ENCODE measurements at regions not wholly inside any gene's neighbourhood (a gene's known extent, or its start where the extent isn't known, plus 50 kb on each side); places are given as distances from the start of the nearest gene placed in this dataset.

- no peak overlapping the region for H3K18ac ChIP-seq (ENCODE audit: low read length)
- no peak overlapping the region for H4K5ac ChIP-seq (ENCODE audit: low read length)
- H3K27ac ChIP-seq (ENCODE audit: low read depth, low read length), result no peak overlapping the region
- no peak overlapping the region for H2BK5ac ChIP-seq (ENCODE audit: low read length)
- no peaks in the 10 kb centered on the region for H3K79me2 ChIP-seq (ENCODE audit: control insufficient read depth, insufficient read depth, low read length)
- no peak overlapping the region for H2BK15ac ChIP-seq (replicated peaks; ENCODE audit: low read depth)
- no peak overlapping the region for H3K56ac ChIP-seq (ENCODE audit: low read length)
- no peak overlapping the region for H3K4me3 ChIP-seq (ENCODE audit: low read length)
- WGBS (ENCODE audit: extremely low coverage, insufficient coverage, low lambda C conversion rate), result no CpG with 5 or more reads among the region's 1 CpG
- no peak overlapping the region for H2AK5ac ChIP-seq (ENCODE audit: low read length)
- H3K4ac ChIP-seq (ENCODE audit: low read depth, low read length), result no peak overlapping the region
- peak; percentile 63 for DNase-seq
- H3K23ac ChIP-seq (ENCODE audit: low read length), result no peak overlapping the region
- no peak overlapping the region for H4K8ac ChIP-seq (ENCODE audit: low read depth, low read length)
- no peak overlapping the region for H3K4me2 ChIP-seq (ENCODE audit: low read length)
- no peaks in the 10 kb centered on the region for H3K36me3 ChIP-seq (ENCODE audit: control insufficient read depth, insufficient read depth, low read length)
- H3K27me3 ChIP-seq (ENCODE audit: insufficient read depth, low read length, poor library complexity), result no peaks in the 10 kb centered on the region
- H3K9ac ChIP-seq (ENCODE audit: low read length), result no peak overlapping the region
- no peaks in the 10 kb centered on the region for H3K79me1 ChIP-seq (ENCODE audit: low read length)
- no peak overlapping the region for H2BK120ac ChIP-seq (ENCODE audit: low read depth, low read length)
- H3K4me1 ChIP-seq (ENCODE audit: control insufficient read depth, low read depth, low read length), result no peaks in the 10 kb centered on the region
These were observed 60.9 kb upstream of the GDNF start for GRCh38 chr5:37900692-37901091.

GRCh38 chr5:37899037-37899436 is 59.2 kb upstream of the GDNF start:
- Histone ChIP-seq H3K18ac (ENCODE audit: low read length) (no peak overlapping the region), H2BK15ac (replicated peaks; ENCODE audit: low read depth) (no peak overlapping the region), H4K5ac (ENCODE audit: low read length) (no peak overlapping the region), H3K4me1 (ENCODE audit: control insufficient read depth, low read depth, low read length) (no peaks in the 10 kb centered on the region), H3K56ac (ENCODE audit: low read length) (no peak overlapping the region), H3K79me1 (ENCODE audit: low read length) (no peaks in the 10 kb centered on the region), H3K9ac (ENCODE audit: low read length) (no peak overlapping the region), H4K8ac (ENCODE audit: low read depth, low read length) (no peak overlapping the region), H3K23ac (ENCODE audit: low read length) (no peak overlapping the region), H3K4ac (ENCODE audit: low read depth, low read length) (no peak overlapping the region), H3K27me3 (ENCODE audit: insufficient read depth, low read length, poor library complexity) (no peaks in the 10 kb centered on the region), H3K27ac (ENCODE audit: low read depth, low read length) (no peak overlapping the region), H3K4me2 (ENCODE audit: low read length) (no peak overlapping the region), H2AK5ac (ENCODE audit: low read length) (no peak overlapping the region), H3K4me3 (ENCODE audit: low read length) (no peak overlapping the region), H2BK120ac (ENCODE audit: low read depth, low read length) (no peak overlapping the region), H2BK5ac (ENCODE audit: low read length) (no peak overlapping the region), H3K36me3 (ENCODE audit: control insufficient read depth, insufficient read depth, low read length) (no peaks in the 10 kb centered on the region), H3K79me2 (ENCODE audit: control insufficient read depth, insufficient read depth, low read length) (no peaks in the 10 kb centered on the region)
- DNase-seq, result no peak
- WGBS (ENCODE audit: extremely low coverage, insufficient coverage, low lambda C conversion rate), result no CpG with 5 or more reads among the region's 1 CpG

- Histone ChIP-seq H2AK5ac (ENCODE audit: low read length) (no peak overlapping the region), H3K18ac (ENCODE audit: low read length) (no peak overlapping the region), H4K8ac (ENCODE audit: low read depth, low read length) (no peak overlapping the region), H3K9ac (ENCODE audit: low read length) (no peak overlapping the region), H3K4me3 (ENCODE audit: low read length) (no peak overlapping the region), H2BK120ac (ENCODE audit: low read depth, low read length) (no peak overlapping the region), H3K27me3 (ENCODE audit: insufficient read depth, low read length, poor library complexity) (no peaks in the 10 kb centered on the region), H2BK15ac (replicated peaks; ENCODE audit: low read depth) (no peak overlapping the region), H3K4me1 (ENCODE audit: control insufficient read depth, low read depth, low read length) (no peaks in the 10 kb centered on the region), H3K79me1 (ENCODE audit: low read length) (no peaks in the 10 kb centered on the region), H3K23ac (ENCODE audit: low read length) (no peak overlapping the region), H3K27ac (ENCODE audit: low read depth, low read length) (no peak overlapping the region), H3K36me3 (ENCODE audit: control insufficient read depth, insufficient read depth, low read length) (no peaks in the 10 kb centered on the region), H3K56ac (ENCODE audit: low read length) (no peak overlapping the region), H2BK5ac (ENCODE audit: low read length) (no peak overlapping the region), H4K5ac (ENCODE audit: low read length) (no peak overlapping the region), H3K79me2 (ENCODE audit: control insufficient read depth, insufficient read depth, low read length) (no peaks in the 10 kb centered on the region), H3K4ac (ENCODE audit: low read depth, low read length) (no peak overlapping the region), H3K4me2 (ENCODE audit: low read length) (no peak overlapping the region)
- no CpG with 5 or more reads among the region's 4 CpGs for WGBS (ENCODE audit: extremely low coverage, insufficient coverage, low lambda C conversion rate)
- no peak for DNase-seq
These were observed 56.3 kb upstream of the GDNF start for GRCh38 chr5:37896159-37896558.

- Histone ChIP-seq H2BK120ac (ENCODE audit: low read depth, low read length) (no peak overlapping the region), H3K23ac (ENCODE audit: low read length) (no peak overlapping the region), H2AK5ac (ENCODE audit: low read length) (no peak overlapping the region), H3K18ac (ENCODE audit: low read length) (no peak overlapping the region), H4K5ac (ENCODE audit: low read length) (no peak overlapping the region), H3K4me1 (ENCODE audit: control insufficient read depth, low read depth, low read length) (no peaks in the 10 kb centered on the region), H2BK5ac (ENCODE audit: low read length) (no peak overlapping the region), H3K4me2 (ENCODE audit: low read length) (no peak overlapping the region), H3K56ac (ENCODE audit: low read length) (no peak overlapping the region), H3K27ac (ENCODE audit: low read depth, low read length) (no peak overlapping the region), H3K9ac (ENCODE audit: low read length) (no peak overlapping the region), H3K36me3 (ENCODE audit: control insufficient read depth, insufficient read depth, low read length) (no peaks in the 10 kb centered on the region), H3K79me2 (ENCODE audit: control insufficient read depth, insufficient read depth, low read length) (no peaks in the 10 kb centered on the region), H3K27me3 (ENCODE audit: insufficient read depth, low read length, poor library complexity) (no peaks in the 10 kb centered on the region), H3K4me3 (ENCODE audit: low read length) (no peak overlapping the region), H3K79me1 (ENCODE audit: low read length) (no peaks in the 10 kb centered on the region), H4K8ac (ENCODE audit: low read depth, low read length) (no peak overlapping the region), H3K4ac (ENCODE audit: low read depth, low read length) (no peak overlapping the region), H2BK15ac (replicated peaks; ENCODE audit: low read depth) (no peak overlapping the region)
- DNase-seq, result no peak
- WGBS (ENCODE audit: extremely low coverage, insufficient coverage, low lambda C conversion rate), result no CpG with 5 or more reads among the region's 3 CpGs
These were observed 53.7 kb upstream of the GDNF start for GRCh38 chr5:37893434-37894134.

GRCh38 chr5:37892586-37892985 is 52.7 kb upstream of the GDNF start:
- H3K4me2 ChIP-seq (ENCODE audit: low read length), result no peak overlapping the region
- H3K4me1 ChIP-seq (ENCODE audit: control insufficient read depth, low read depth, low read length), result no peaks in the 10 kb centered on the region
- H3K56ac ChIP-seq (ENCODE audit: low read length), result no peak overlapping the region
- no peak overlapping the region for H2AK5ac ChIP-seq (ENCODE audit: low read length)
- no peak overlapping the region for H4K5ac ChIP-seq (ENCODE audit: low read length)
- no CpG with 5 or more reads among the region's 1 CpG for WGBS (ENCODE audit: extremely low coverage, insufficient coverage, low lambda C conversion rate)
- H3K4me3 ChIP-seq (ENCODE audit: low read length), result no peak overlapping the region
- no peak overlapping the region for H3K18ac ChIP-seq (ENCODE audit: low read length)
- no peaks in the 10 kb centered on the region for H3K79me1 ChIP-seq (ENCODE audit: low read length)
- H2BK120ac ChIP-seq (ENCODE audit: low read depth, low read length), result no peak overlapping the region
- H4K8ac ChIP-seq (ENCODE audit: low read depth, low read length), result no peak overlapping the region
- no peaks in the 10 kb centered on the region for H3K79me2 ChIP-seq (ENCODE audit: control insufficient read depth, insufficient read depth, low read length)
- no peak overlapping the region for H3K23ac ChIP-seq (ENCODE audit: low read length)
- no peaks in the 10 kb centered on the region for H3K36me3 ChIP-seq (ENCODE audit: control insufficient read depth, insufficient read depth, low read length)
- no peak overlapping the region for H3K27ac ChIP-seq (ENCODE audit: low read depth, low read length)
- H3K27me3 ChIP-seq (ENCODE audit: insufficient read depth, low read length, poor library complexity), result no peaks in the 10 kb centered on the region
- no peak overlapping the region for H3K9ac ChIP-seq (ENCODE audit: low read length)
- no peak overlapping the region for H3K4ac ChIP-seq (ENCODE audit: low read depth, low read length)
- H2BK5ac ChIP-seq (ENCODE audit: low read length), result no peak overlapping the region
- no peak overlapping the region for H2BK15ac ChIP-seq (replicated peaks; ENCODE audit: low read depth)
- no peak for DNase-seq

- H3K9ac ChIP-seq (ENCODE audit: low read length), result no peak overlapping the region
- H3K27ac ChIP-seq (ENCODE audit: low read depth, low read length), result no peak overlapping the region
- WGBS (ENCODE audit: extremely low coverage, insufficient coverage, low lambda C conversion rate), result no CpG with 5 or more reads among the region's 1 CpG
- no peak overlapping the region for H3K4ac ChIP-seq (ENCODE audit: low read depth, low read length)
- H3K4me3 ChIP-seq (ENCODE audit: low read length), result no peak overlapping the region
- no peak overlapping the region for H3K56ac ChIP-seq (ENCODE audit: low read length)
- H3K4me1 ChIP-seq (ENCODE audit: control insufficient read depth, low read depth, low read length), result no peaks in the 10 kb centered on the region
- no peaks in the 10 kb centered on the region for H3K79me1 ChIP-seq (ENCODE audit: low read length)
- no peaks in the 10 kb centered on the region for H3K79me2 ChIP-seq (ENCODE audit: control insufficient read depth, insufficient read depth, low read length)
- no peak for DNase-seq
- no peak overlapping the region for H2AK5ac ChIP-seq (ENCODE audit: low read length)
- H4K5ac ChIP-seq (ENCODE audit: low read length), result no peak overlapping the region
- H3K36me3 ChIP-seq (ENCODE audit: control insufficient read depth, insufficient read depth, low read length), result no peaks in the 10 kb centered on the region
- no peaks in the 10 kb centered on the region for H3K27me3 ChIP-seq (ENCODE audit: insufficient read depth, low read length, poor library complexity)
- H3K18ac ChIP-seq (ENCODE audit: low read length), result no peak overlapping the region
- no peak overlapping the region for H3K23ac ChIP-seq (ENCODE audit: low read length)
- H3K4me2 ChIP-seq (ENCODE audit: low read length), result no peak overlapping the region
- H2BK15ac ChIP-seq (replicated peaks; ENCODE audit: low read depth), result no peak overlapping the region
- H4K8ac ChIP-seq (ENCODE audit: low read depth, low read length), result no peak overlapping the region
- no peak overlapping the region for H2BK120ac ChIP-seq (ENCODE audit: low read depth, low read length)
- no peak overlapping the region for H2BK5ac ChIP-seq (ENCODE audit: low read length)
These were observed 52.0 kb upstream of the GDNF start for GRCh38 chr5:37891832-37892231.

All from mesendoderm (in vitro differentiated cells).